Stimulated activated CD4-positive, alpha-beta T cell treated with anti-CD3 and anti-CD28 coated beads, Interleukin-12 subunit alpha, Interleukin-12 subunit beta, amount 100 ng/mL, for 48 hours (primary cell): ENCODE measurements at regions not wholly inside any gene's neighbourhood (a gene's known extent, or its start where the extent isn't known, plus 50 kb on each side); places are given as distances from the start of the nearest gene placed in this dataset.

Source experiments
- DNase-seq, 3 donors: peaks; one replicate each; pipeline ENCODE4 v3.0.0-alpha.2; 2020; ENCODE audit warnings: low read depth in 2 of 3, low spot score in 1 of 3

GRCh38 chr12:114767906-114768722 is 84.1 kb upstream of the TBX3 start:
- no peak for DNase-seq

- no peak for DNase-seq
Observed at GRCh38 chr12:114767084-114767760, 83.2 kb upstream of the TBX3 start.

- DNase-seq, result no peak
Observed at GRCh38 chr12:114765960-114766691, 82.2 kb upstream of the TBX3 start.

GRCh38 chr12:114764510-114764909 is 80.5 kb upstream of the TBX3 start:
- no peak for DNase-seq

GRCh38 chr12:114762490-114763110 is 78.6 kb upstream of the TBX3 start:
- no peak for DNase-seq

GRCh38 chr12:114760151-114760877 is 76.3 kb upstream of the TBX3 start:
- no peak for DNase-seq

GRCh38 chr12:114759635-114760034 is 75.7 kb upstream of the TBX3 start:
- no peak for DNase-seq

GRCh38 chr12:114757684-114758325 is 73.8 kb upstream of the TBX3 start:
- DNase-seq, result no peak

- no peak for DNase-seq
Observed at GRCh38 chr12:114752217-114752616, 68.2 kb upstream of the TBX3 start.

GRCh38 chr12:114751712-114752111 is 67.7 kb upstream of the TBX3 start:
- DNase-seq, result no peak

- DNase-seq, result no peak
Observed at GRCh38 chr12:114750917-114751316, 66.9 kb upstream of the TBX3 start.

GRCh38 chr12:114749065-114749464 is 65.1 kb upstream of the TBX3 start:
- no peak for DNase-seq

GRCh38 chr12:114747012-114747858 is 63.3 kb upstream of the TBX3 start:
- no peak for DNase-seq

GRCh38 chr12:114746297-114747011 is 62.5 kb upstream of the TBX3 start:
- DNase-seq, result no peak

- DNase-seq, result no peak
Observed at GRCh38 chr12:114744691-114745090, 60.7 kb upstream of the TBX3 start.

- DNase-seq, result no peak
Observed at GRCh38 chr12:114744285-114744684, 60.3 kb upstream of the TBX3 start.

GRCh38 chr12:114743799-114744198 is 59.8 kb upstream of the TBX3 start:
- DNase-seq, result no peak

- no peak for DNase-seq
Observed at GRCh38 chr12:114743289-114743688, 59.3 kb upstream of the TBX3 start.

GRCh38 chr12:114742363-114742762 is 58.4 kb upstream of the TBX3 start:
- no peak for DNase-seq
